Caco-2 (cell line): ENCODE measurements at regions not wholly inside any gene's neighbourhood (a gene's known extent, or its start where the extent isn't known, plus 50 kb on each side); places are given as distances from the start of the nearest gene placed in this dataset.
"Not testable (repeated sequence)": the region's sequence is repeated elsewhere in the genome, so short reads cannot be mapped to it uniquely, and the experiment has no call there.

Experiments used
- BruUV-seq: library from RNA; stranded (reverse); fragments of 400-500 nt; replicated peaks from 2 replicates; lab custom pipeline; 2021; lab: Mats Ljungman, UMichigan
- CTCF ChIA-PET: fragments of 300-600 bp; sonication (Branson Sonifier 250); formaldehyde crosslinking; loops from one replicate; lab custom pipeline; 2022; ENCODE audit warnings: antibody characterized with exemption; lab: Charles Lee
- POLR2A ChIA-PET: fragments of 300-600 bp; sonication (Branson Sonifier 250); formaldehyde crosslinking; loops from one replicate; lab custom pipeline; 2022; ENCODE audit warnings: antibody characterized with exemption; lab: Charles Lee
- DNase-seq, 2 experiments: peaks; one replicate each; pipeline versions ENCODE4 v3.0.0 to v3.0.0-alpha.2; 2020 to 2022
- H3K27me3 ChIP-seq: replicated peaks from 2 replicates; pipeline ENCODE4 v1.6.0; 2011; ENCODE audit warnings: low read length; ENCODE audit not compliant: control insufficient read depth, insufficient read depth
- H3K36me3 ChIP-seq: 2 replicates; pipeline ENCODE4 v1.5.1; 2011; ENCODE audit warnings: low read length; ENCODE audit not compliant: control insufficient read depth, insufficient read depth
- H3K4me1 ChIP-seq: fragments of 250-450 bp; sonication (Bioruptor Pico); 2 replicates; pipeline ENCODE4 v1.5.1; 2020; ENCODE audit warnings: mild to moderate bottlenecking
- H3K4me3 ChIP-seq: 2 replicates; pipeline ENCODE4 v1.5.1; 2011; ENCODE audit warnings: low read depth, mild to moderate bottlenecking, control low read depth, low read length
- H3K9me3 ChIP-seq: fragments of 250-450 bp; sonication (Bioruptor Pico); 2 replicates; pipeline ENCODE4 v1.5.1; 2020; ENCODE audit warnings: mild to moderate bottlenecking, moderate library complexity
- H3K27ac Mint-ChIP-seq: one replicate; pipeline ENCODE4 v1.8.0; 2022; ENCODE audit warnings: mixed read lengths; ENCODE audit not compliant: unreplicated experiment
- H3K27me3 Mint-ChIP-seq: one replicate; pipeline ENCODE4 v1.8.0; 2022; ENCODE audit warnings: mixed read lengths; ENCODE audit not compliant: insufficient read depth, unreplicated experiment
- H3K36me3 Mint-ChIP-seq: one replicate; pipeline ENCODE4 v1.8.0; 2022; ENCODE audit warnings: mild to moderate bottlenecking, mixed read lengths; ENCODE audit not compliant: insufficient read depth, unreplicated experiment
- H3K4me1 Mint-ChIP-seq: one replicate; pipeline ENCODE4 v1.8.0; 2022; ENCODE audit warnings: low read depth, mixed read lengths; ENCODE audit not compliant: unreplicated experiment
- H3K4me3 Mint-ChIP-seq: one replicate; pipeline ENCODE4 v1.8.0; 2022; ENCODE audit warnings: mild to moderate bottlenecking, moderate library complexity, mixed read lengths; ENCODE audit not compliant: unreplicated experiment
- H3K9me3 Mint-ChIP-seq: one replicate; pipeline ENCODE4 v1.8.0; 2022; ENCODE audit warnings: mixed read lengths; ENCODE audit not compliant: unreplicated experiment
- intact Hi-C: fragments of 100-400 bp; cut with micrococcal nuclease; formaldehyde crosslinking; loops from one replicate; pipeline ENCODE4 v1.10.0; 2022; ENCODE audit not compliant: unreplicated experiment
- TF ChIP-seq, protein P1 (sequence below), 2 experiments: fragments of 200-600 bp in 1 of 2; IDR thresholded peaks; 1 replicate in 1 of 2; 2 replicates in 1 of 2; pipeline versions ENCODE4 v1.5.1 to v1.8.0; 2011 to 2022; ENCODE audit warnings: antibody characterized with exemption in 1 of 2, control low read depth in 1 of 2, inconsistent platforms in 1 of 2, low read depth in 1 of 2, low read length in 1 of 2, mild to moderate bottlenecking in 1 of 2, moderate library complexity in 1 of 2; ENCODE audit not compliant: insufficient read depth in 1 of 2, severe bottlenecking in 1 of 2, unreplicated experiment in 1 of 2

DNA sequence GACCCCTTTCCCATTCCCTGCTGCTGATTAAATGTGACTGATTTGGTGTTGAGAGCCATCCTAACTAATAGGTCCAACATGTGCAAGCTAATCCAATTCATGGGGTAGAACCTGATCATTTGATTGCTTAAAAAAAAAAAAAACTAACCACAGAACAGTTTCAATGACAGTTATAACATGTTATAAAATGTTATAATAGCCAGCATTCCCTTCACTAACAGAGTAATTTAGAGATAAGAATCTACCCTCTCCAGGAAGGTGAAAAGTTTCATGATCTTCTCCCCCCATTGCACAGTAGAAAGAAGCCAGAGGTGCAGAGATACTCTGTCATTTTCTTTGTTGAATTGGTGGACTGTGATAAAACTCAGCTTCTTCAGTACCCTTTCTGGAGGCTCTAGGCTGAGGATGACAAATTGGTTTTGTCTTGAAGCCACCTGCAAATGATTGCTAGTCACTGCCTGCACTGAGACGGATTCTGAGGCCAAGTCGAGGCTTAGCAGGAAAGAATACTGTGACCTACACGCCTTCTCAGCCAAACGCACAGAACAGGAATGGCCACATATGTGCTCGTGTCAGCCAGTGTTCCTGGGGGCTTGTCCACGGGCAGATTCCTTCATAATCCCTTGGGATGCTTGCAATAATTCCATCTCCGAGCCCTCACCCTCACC is 215.7 kb upstream of the IRF2BP2 start:
- H3K27ac Mint-ChIP-seq, result no peak overlapping the region
- no peaks in the 10 kb centered on the region for H3K36me3 Mint-ChIP-seq
- intact Hi-C loops, result no loop called here
- H3K9me3 ChIP-seq, result no peaks in the 10 kb centered on the region; the same call in 1 of the 2 replicates
- DNase-seq, result no peak
- peaks cover 31% of the 10 kb centered on the region; the same call in 1 of the 2 replicates for H3K4me1 ChIP-seq
- POLR2A ChIA-PET, result no interaction called here
- H3K4me3 Mint-ChIP-seq, result no peak overlapping the region
- no peak overlapping the region for H3K4me3 ChIP-seq
- TF ChIP-seq, protein P1, sequence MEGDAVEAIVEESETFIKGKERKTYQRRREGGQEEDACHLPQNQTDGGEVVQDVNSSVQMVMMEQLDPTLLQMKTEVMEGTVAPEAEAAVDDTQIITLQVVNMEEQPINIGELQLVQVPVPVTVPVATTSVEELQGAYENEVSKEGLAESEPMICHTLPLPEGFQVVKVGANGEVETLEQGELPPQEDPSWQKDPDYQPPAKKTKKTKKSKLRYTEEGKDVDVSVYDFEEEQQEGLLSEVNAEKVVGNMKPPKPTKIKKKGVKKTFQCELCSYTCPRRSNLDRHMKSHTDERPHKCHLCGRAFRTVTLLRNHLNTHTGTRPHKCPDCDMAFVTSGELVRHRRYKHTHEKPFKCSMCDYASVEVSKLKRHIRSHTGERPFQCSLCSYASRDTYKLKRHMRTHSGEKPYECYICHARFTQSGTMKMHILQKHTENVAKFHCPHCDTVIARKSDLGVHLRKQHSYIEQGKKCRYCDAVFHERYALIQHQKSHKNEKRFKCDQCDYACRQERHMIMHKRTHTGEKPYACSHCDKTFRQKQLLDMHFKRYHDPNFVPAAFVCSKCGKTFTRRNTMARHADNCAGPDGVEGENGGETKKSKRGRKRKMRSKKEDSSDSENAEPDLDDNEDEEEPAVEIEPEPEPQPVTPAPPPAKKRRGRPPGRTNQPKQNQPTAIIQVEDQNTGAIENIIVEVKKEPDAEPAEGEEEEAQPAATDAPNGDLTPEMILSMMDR (IDR thresholded peaks at IDR 0.05; ENCODE audit: insufficient read depth in 1 of 2, low read depth in 1 of 2, low read length in 1 of 2, severe bottlenecking in 1 of 2, unreplicated experiment in 1 of 2), result no peak
- peaks cover 13% of the 10 kb centered on the region for H3K4me1 Mint-ChIP-seq
- H3K36me3 ChIP-seq, result no peaks in the 10 kb centered on the region
- no peaks in the 10 kb centered on the region for H3K27me3 Mint-ChIP-seq
- BruUV-seq, result no TSS peak
- H3K9me3 Mint-ChIP-seq, result no peaks in the 10 kb centered on the region
- H3K27me3 ChIP-seq, result no peaks in the 10 kb centered on the region
- CTCF ChIA-PET, result interaction anchor here (0.6 to 0.8 kb wide), 2 partner anchors 186 to 268 kb away, joined by 3 to 5 read pairs; no protein-coding TSS in a partner anchor

DNA sequence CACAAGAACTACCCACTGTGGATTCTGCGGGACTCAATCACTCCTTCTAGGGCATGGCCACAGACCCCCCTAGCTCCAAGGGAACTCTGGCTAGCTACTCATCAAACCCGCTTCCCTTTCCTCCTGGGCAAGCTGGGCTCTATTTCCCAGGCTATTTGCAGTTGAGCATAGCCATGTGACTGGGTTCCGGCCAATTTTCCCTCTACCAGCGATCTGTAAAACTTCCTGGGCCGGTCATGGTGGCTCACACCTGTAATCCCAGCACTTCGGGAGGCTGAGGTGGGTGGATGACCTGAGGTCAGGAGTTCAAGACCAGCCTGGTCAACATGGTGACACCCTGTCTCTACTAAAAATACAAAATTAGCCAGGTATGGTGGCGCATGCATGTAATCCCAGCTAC is 214.9 kb upstream of the IRF2BP2 start:
- H3K27ac Mint-ChIP-seq, H3K27me3 Mint-ChIP-seq, H3K27me3 ChIP-seq, H3K4me3 Mint-ChIP-seq, DNase-seq, H3K9me3 ChIP-seq, BruUV-seq, H3K9me3 Mint-ChIP-seq, H3K4me3 ChIP-seq, POLR2A ChIA-PET, H3K36me3 ChIP-seq, H3K36me3 Mint-ChIP-seq: not testable (repeated sequence)
- intact Hi-C loops, result loop anchor here (5.0 kb wide), 2 partner anchors 52 to 132 kb away; no protein-coding TSS in a partner anchor
- peaks cover 21% of the 10 kb centered on the region for H3K4me1 Mint-ChIP-seq
- CTCF ChIA-PET, result interaction anchor here (0.6 to 0.8 kb wide), 2 partner anchors 185 to 269 kb away, joined by 3 to 5 read pairs; no protein-coding TSS in a partner anchor
- H3K4me1 ChIP-seq, result peaks cover 31% of the 10 kb centered on the region; the same call in 1 of the 2 replicates

DNA sequence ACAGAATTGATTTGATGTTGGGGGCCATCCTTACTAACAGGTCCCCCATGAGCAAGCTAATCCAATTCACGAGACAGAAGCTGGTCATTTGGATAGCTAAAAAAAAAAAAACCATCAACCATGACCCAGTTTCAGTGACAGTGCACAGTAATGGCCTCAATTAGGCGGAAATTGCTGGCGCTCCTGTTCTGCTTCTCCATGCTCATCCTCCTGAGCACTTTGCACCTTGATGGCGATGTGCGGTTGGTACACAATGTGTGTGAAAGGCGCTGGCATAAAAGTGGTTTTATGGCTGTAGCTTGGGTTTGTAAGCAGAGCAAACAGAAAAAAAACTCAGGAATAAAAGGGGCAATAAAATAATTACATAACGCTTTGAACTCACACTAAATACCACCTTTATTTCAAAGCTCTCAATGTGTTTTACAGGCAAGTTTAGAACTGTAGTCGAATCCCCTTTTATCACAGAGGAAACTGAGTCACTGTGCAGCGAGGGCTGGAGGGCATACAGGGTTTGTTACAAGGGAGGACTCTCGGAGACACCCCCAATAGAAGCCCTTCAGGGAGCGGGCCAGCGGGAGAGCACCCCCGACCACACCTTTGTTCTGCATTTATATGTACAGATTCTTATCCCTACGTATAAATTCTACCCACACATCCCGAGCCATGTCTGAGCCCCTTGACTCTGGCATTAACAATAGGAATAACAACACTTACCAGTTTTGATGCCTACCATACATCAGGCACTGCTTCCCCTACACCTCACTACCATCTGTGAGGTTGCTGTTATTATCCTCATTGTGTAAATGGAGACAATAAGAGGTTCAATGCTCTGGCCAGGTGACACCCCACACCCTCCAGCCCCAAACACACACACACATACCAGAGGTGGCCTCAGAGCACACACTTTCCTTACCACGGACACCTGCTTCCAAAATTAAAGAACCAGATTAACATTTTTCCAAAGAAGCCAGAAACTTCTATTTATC is 213.5 kb upstream of the IRF2BP2 start:
- Histone ChIP-seq H3K4me1 (peaks cover 31% of the 10 kb centered on the region; the same call in 1 of the 2 replicates), H3K9me3 (no peaks in the 10 kb centered on the region; the same call in 1 of the 2 replicates), H3K4me3 (no peak overlapping the region), H3K36me3 (no peaks in the 10 kb centered on the region), H3K27me3 (no peaks in the 10 kb centered on the region)
- Mint-ChIP-seq H3K4me3 (no peak overlapping the region), H3K27me3 (no peaks in the 10 kb centered on the region), H3K27ac (peak overlapping the region; percentile 3), H3K4me1 (peaks cover 23% of the 10 kb centered on the region), H3K36me3 (no peaks in the 10 kb centered on the region), H3K9me3 (no peaks in the 10 kb centered on the region)
- ChIA-PET POLR2A (interaction anchor here (0.5 to 0.6 kb wide), 3 partner anchors 34 to 223 kb away, joined by 3 to 5 read pairs (median 3); no protein-coding TSS in a partner anchor), CTCF (interaction anchor here (0.6 to 1.4 kb wide), 4 partner anchors 183 to 324 kb away, joined by 3 to 6 read pairs (median 3); no protein-coding TSS in a partner anchor)
- TF ChIP-seq, protein P1 (IDR thresholded peaks at IDR 0.05; ENCODE audit: insufficient read depth in 1 of 2, low read depth in 1 of 2, low read length in 1 of 2, severe bottlenecking in 1 of 2, unreplicated experiment in 1 of 2), result no peak
- intact Hi-C loops, result loop anchor here (5.0 kb wide), 2 partner anchors 54 to 134 kb away; no protein-coding TSS in a partner anchor
- no TSS peak for BruUV-seq
- DNase-seq, result peak; percentile 40 to 83
